CD4-positive, alpha-beta T cell treated with Interleukin-17A for 4 hours (primary cell): ENCODE measurements at regions not wholly inside any gene's neighbourhood (a gene's known extent, or its start where the extent isn't known, plus 50 kb on each side); places are given as distances from the start of the nearest gene placed in this dataset.
"Not testable (repeated sequence)": the region's sequence is repeated elsewhere in the genome, so short reads cannot be mapped to it uniquely, and the experiment has no call there.

ENCODE experiments used
- DNase-seq: peaks from one replicate; pipeline ENCODE4 v3.0.0-alpha.2; 2020; ENCODE audit warnings: mixed read lengths

DNA sequence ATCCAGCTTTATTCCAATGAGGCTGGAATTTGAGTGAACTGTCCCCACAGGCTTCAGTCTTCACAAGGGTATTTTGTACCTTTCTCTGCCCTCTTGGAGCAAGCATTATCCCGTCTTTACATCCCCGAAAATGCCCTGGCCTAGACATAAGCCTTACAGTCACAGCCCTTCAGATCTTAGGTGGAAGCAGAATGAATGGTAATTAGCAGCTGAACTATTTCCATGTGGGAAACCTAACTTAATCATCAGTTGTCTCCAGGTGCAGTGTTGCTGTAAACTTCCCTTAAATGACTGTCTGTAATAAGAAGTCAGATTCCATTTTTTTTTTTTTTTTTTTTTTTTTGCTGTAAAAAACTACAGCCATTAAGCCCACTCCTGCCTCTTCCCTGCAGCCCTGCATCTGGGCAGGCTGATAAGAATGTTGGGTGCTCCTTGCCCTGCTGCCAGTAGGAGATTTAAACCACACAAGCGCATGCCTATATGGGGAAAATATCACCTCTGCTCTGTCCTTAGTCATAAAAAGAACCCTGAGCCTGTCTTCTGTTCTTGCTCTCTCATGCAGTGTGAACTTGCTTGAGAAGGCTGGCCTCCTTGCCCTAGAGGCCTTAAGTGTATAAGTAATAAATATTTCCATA, 426.8 kb upstream of the SLITRK5 start:
- no peak for DNase-seq

DNA sequence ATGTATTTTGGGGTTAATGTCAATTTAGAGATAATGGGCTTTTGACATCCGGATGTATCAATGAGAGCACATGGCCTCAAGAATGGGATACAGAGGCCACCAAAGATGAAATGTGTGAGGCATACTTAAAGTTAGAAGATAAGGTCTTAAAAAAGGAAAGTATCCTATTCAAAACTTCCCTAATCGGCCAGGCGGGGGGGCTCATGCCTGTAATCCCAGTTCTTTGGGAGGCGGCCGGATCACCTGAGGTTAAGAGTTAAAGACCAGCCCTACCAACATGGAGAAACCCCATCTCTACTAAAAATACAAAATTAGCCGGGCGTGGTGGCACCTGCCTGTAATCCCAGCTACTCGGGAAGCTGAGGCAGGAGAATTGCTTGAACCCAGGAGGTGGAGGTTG, 421.3 kb upstream of the SLITRK5 start:
- not testable (repeated sequence) for DNase-seq

- no peak for DNase-seq
These were observed 415.8 kb upstream of the SLITRK5 start for GRCh38 chr13:87255394-87255793.

DNA sequence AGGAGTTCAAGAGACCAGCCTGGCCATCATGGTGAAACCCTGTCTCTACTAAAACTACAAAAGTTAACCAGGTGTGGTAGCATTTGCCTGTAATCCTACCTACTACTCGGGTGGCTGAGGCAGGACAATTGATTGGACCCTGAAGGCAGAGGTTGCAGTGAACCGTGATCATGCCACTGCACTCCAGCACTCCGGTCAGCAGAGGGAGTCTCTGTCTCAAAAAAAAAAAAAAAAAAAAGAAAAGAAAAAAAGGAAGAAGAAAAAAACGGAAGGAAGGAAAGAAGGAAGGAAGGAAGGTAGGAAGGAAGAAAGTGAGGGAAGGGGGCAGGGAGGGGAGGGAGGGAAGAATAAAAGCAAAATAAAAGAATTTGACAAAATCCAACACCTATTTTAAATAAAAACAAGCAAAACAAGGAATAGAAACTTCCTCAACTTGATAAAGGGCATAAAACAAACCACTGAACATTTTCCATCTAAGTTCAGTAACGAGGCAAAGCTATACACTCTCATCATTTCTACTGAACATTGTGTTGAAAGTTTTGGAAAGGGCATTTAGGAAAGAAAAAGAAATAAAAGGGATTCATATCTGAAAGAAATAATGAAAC, 411.6 kb upstream of the SLITRK5 start:
- DNase-seq: no peak

GRCh38 chr13:87274209-87274819, 396.9 kb upstream of the SLITRK5 start:
- DNase-seq: peak; percentile 9

- DNase-seq: no peak
These were observed 391.0 kb upstream of the SLITRK5 start for GRCh38 chr13:87280139-87280538.

- no peak for DNase-seq
These were observed 383.4 kb upstream of the SLITRK5 start for GRCh38 chr13:87287721-87288120.

- DNase-seq: no peak
These were observed 375.5 kb upstream of the SLITRK5 start for GRCh38 chr13:87295636-87296035.

- no peak for DNase-seq
These were observed 369.1 kb upstream of the SLITRK5 start for GRCh38 chr13:87302034-87302433.

DNA sequence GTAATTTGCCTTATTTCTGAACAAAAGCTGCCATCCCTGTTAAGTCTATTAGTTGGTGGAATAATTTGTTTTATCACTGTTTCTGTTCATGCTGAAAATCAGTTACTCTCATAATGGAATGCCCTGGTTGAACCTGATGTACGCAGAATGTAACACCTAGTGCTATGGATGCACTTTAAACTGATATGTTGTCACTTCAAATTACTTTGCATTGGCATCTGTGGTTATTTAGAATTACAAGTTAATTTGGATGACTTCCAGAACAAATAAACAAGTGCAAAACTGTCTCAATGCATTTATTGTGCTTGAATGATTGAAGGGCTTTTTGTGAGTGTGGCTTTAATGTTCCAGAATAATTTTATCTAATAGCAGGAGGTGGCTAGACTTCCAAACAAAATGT, 368.2 kb upstream of the SLITRK5 start:
- no peak for DNase-seq

DNA sequence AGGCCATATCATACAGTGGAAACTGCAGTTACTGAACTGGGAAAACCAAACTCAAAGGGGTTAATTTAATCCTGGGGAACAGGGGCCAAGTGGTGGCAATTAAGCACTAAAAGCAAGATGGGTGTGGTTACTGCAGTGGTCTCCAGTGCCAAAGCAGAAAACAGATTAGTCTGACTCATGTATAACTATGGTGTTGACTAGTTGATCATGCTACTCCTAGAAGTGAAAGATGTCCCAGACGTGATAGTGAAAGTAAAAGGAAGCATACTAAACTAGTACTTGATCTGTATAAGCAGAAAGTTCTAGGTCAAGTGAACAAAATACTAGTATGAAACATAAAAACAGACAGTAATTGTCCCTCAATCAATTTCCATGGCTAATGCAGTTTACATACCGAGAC, 360.0 kb upstream of the SLITRK5 start:
- no peak for DNase-seq

DNA sequence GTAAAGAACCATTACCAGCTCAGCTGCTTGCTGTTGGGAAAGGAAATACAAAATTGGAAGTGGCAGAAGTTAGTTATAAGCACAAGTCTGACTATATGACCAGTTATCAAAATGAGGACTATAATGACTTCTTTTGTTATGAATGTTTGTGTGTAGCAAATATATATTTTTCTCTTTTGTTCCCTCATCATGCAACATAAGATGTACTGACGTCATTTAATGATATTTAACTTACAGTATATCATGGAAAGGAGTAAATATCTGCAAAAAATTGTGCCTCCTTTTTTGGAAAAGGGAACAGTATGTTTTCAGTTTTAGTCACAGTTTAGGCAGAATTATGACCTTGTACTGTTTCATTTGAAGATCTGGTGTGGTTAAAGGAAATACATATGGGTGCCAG, 356.3 kb upstream of the SLITRK5 start:
- no peak for DNase-seq

GRCh38 chr13:87322386-87322785, 348.8 kb upstream of the SLITRK5 start:
- DNase-seq: no peak

- no peak for DNase-seq
These were observed 346.6 kb upstream of the SLITRK5 start for GRCh38 chr13:87324558-87324957.

DNA sequence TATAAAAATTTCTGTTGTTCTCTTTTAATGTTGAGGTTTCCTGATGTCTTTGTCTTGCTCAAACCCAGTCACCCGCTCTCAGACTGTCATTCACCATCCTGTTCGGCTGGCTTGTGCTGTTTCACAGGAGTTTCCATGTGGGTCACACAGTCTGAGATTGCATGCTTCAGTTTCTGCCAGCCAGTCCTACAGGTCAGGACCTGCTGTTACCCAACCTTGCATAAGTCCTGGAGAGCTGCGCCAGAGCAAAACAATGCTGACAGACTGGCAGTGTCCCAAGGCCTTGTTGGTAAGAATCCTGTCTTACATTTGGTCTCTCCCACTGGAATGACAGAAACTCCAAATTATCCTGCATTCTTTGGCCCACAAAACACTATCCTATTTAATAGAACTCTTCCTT, 340.0 kb upstream of the SLITRK5 start:
- DNase-seq: no peak

DNA sequence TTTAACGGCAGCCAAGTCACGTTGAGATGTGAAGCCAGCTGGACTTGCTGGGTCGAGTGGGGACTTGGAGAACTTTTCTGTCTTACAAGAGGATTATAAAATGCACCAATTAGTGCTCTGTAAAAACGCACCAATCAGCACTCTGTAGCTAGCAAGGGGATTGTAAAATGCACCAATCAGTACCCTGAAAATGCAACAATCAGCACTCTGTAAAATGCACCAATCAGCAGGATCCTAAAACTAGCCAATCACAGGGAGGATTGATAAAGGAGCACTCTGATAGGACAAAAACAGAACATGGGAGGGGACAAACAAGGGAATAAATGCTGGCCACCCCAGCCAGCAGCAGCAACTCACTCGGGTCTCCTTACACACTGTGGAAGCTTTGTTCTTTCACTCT, 337.6 kb upstream of the SLITRK5 start:
- no peak for DNase-seq

DNA sequence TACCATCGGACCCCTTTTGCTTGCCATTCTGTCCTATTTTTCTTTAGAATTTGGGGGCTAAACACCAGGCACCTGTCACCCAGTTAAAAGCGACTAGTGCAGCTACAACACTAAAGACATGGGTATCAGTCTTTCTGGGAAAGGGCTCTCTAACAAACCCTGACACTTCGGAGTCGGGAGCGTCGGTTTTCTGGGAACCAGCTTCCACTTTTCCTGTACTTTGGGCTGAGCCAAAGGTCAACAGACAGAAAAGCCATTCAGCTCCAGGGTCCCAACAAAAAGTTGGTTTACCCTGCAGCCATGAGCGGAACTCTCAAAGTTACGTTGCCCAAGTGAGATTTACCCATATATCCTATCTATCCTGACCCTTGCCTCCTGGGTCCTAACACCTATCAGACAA, 337.0 kb upstream of the SLITRK5 start:
- DNase-seq: no peak

- not testable (repeated sequence) for DNase-seq
These were observed 334.8 kb upstream of the SLITRK5 start for GRCh38 chr13:87336346-87336889.

DNA sequence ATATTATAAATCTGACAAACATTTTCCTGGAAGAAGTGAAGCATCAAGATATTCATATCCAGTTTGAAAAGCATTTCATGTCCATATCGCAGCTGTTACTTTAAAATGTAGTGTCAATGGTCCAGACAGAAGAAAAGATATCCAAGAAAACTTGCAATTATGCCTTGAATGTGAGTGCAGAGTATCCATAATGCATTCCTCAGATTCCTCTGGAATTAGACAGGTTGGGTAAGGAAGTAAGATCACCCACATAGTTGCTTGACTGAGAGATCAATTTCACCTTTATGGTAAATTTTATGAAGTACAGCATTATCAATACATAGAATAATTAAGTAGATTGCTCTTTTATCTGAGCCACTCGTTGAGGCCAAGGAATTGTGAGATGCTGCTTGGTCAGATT, 327.0 kb upstream of the SLITRK5 start:
- DNase-seq: no peak

- no peak for DNase-seq
These were observed 315.7 kb upstream of the SLITRK5 start for GRCh38 chr13:87355451-87355850.

DNA sequence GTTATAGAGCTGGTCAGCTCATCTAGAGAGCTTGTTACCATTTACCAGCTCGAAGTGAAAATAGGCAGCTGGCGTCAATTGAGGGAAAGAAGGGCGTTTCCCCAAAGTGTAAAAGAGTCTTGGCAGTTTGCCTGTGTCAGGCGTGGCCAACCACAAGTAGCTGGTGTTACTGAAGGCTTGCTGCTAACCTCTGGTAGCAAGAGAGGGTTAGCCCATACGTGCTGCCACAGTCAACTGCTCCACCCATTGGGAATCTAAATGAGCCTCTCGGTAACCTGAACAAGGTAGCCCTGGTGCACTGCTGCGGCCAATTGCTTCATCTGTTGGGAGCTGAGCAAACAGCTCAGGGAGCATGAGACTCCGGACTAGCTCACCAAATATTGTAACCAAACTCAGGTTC, 314.9 kb upstream of the SLITRK5 start:
- no peak for DNase-seq

- DNase-seq: no peak
These were observed 312.9 kb upstream of the SLITRK5 start for GRCh38 chr13:87358319-87358718.

DNA sequence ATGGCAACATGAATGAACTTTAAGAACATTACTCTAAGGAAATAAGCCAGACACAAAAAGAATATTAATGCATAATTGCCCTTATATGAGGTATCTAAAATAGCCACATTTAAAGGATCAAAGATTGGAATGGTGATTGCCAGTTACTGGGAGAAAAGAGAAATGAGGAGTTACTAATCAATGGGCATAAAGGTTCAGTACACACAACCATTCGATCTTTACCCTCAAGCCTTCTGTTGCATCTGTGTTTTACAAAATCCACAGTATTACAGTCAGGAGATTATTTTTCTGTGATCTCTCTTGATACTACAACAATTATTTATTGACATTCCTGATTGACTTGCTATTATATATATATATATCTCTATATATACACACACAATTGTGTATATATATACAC, 310.0 kb upstream of the SLITRK5 start:
- DNase-seq: no peak

DNA sequence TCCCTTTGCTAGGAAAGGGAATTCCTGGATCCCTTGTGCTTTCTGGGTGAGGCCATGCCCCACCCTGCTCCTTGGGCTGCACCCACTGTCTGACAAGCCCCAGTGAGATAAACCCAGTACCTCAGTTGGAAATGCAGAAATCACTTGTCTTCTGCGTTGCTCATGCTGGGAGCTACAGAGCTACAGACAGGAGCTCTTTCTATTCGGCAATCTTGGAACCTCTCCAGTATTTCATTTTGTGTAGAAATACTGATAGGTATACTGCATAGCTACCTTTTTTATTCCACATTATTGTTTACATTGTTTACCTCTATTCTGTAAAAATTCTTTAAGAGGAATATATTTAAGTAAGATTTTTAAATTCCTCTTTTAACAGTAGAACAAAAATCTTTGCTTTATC, 302.5 kb upstream of the SLITRK5 start:
- DNase-seq: no peak
